HL-60/S4 treated with retinoic acid at 250 ng/mL for 4 days and 3 days (cell line): ENCODE measurements at regions not wholly inside any gene's neighbourhood (a gene's known extent, or its start where the extent isn't known, plus 50 kb on each side); places are given as distances from the start of the nearest gene placed in this dataset.

Experiments used
- in situ Hi-C: fragments of 300-500 bp; cut with MboI; formaldehyde crosslinking; loops from 2 replicates; pipeline ENCODE4 v1.7.0; 2022; ENCODE audit warnings: low sequenced_read_pairs

DNA sequence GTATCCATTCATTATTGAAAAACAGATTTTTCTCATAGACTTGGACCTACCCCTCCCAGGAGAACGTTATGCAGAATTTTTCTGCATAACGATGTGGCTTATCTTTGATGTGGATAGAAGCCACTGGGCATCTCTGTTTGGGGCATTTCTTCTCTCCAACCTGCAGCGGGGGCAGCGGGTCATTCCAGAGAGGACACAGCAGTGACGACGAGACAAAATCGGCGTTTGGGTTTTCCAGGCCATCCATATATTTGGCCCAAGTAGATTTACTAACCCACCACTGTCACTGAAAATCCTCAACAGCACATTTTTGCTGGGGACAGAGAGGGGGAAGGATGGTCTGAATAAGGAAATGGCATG is 299.3 kb upstream of the PITRM1 start:
- in situ Hi-C loops, result no loop called here

- in situ Hi-C loops, result no loop called here
These were observed 298.9 kb upstream of the PITRM1 start for GRCh38 chr10:3471472-3471871.

GRCh38 chr10:3470191-3470590 is 297.6 kb upstream of the PITRM1 start:
- in situ Hi-C loops, result no loop called here

GRCh38 chr10:3469639-3470020 is 297.0 kb upstream of the PITRM1 start:
- in situ Hi-C loops, result no loop called here

DNA sequence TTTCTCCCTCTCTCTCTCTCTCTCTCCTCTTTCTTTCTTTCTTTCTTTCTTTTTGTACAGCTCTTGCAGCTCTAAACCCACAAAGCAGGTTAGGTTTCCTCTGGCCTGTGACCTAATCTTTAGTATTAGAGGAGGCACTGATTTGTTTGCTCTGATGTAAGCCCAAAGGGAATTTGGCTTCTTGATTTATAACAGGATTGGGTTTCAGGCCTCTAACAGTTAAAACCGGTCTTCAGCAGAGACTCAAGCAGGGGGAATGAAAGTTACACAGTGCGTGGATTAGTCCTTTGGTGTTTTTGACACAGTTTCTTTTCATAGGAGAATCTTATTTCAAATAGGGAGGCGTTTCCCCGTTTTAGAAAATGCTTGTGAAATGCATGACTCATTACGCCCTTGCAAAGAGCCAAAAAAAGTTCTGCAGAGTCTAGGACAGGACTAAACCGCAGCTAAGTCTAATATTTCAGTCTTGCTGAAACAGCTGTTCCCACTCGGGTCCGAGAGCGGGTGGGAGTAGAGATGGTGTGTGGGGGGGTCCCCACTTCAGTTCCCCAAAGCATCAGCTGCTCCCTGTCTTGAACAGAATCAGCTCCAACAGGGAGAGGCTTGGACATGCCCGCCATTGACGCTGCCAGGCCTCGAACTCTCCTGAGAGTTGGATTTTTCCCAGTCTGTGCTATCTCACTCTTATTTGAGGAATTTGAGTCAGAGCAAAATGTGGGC is 296.5 kb upstream of the PITRM1 start:
- in situ Hi-C loops, result no loop called here

DNA sequence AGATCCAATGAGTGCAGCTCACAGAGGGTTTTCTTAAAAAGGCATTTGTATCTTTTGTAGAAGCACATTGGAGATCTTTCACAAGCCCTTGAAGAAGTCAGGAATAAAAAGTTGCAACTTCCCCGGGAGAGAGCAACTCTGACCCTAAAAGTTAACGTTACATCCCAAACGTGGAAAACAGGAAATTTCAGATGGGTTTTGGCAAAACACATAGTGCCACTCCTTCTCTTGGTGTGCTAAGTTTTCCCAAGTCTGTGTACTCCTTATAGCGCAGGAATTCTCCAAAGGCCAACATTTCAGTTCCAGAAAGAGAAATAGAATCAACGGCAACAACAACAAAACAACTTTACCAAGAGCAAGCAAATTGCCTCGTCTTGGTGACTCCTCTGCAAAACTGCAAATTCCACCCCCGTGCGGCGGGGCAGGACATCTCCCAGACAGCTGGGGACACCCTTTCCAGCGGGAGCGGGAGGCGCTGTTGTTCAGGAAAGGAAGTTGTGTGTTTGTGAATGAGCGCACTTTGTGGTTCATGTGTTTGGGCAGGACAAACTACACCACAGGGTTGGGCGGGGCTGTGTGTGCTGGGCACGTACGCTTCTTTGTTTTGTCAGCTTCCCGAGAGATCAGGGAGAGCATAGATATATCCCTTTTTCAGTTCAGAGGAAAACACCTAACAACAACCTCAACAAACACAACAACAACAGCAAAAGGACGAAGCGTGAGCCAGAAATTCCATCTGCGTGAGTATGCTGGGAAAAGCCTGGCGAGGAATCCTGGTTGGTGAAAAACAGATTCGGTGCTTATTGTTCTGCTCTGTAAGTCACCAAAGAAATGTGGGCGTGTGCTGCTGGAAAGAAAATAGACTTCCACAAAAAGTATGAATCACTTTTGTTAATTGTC is 294.7 kb upstream of the PITRM1 start:
- in situ Hi-C loops, result no loop called here

DNA sequence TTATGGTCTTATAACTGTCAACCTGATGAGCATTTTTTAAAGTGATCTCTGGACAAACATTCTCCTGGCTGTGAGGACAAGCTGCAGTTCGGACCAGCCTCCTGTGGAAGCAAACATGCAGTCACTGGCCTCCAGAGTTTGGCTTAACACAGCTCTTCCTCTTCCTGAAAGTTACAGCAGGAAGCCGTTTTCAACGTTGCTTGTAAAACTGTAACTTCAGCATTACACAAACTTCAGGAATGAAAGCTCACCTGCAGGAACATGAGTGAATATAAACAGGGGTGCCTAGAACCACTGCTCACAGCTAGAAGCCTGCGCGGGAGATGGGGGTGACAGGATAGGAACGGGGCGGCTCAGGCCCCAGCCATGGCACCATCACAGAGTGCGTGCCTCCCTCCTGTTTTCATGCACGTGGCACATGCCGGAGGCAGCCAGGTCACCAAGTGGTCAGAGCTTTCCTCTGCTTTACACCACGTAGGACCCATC is 292.9 kb upstream of the PITRM1 start:
- in situ Hi-C loops, result no loop called here

GRCh38 chr10:3464760-3465405 is 292.3 kb upstream of the PITRM1 start:
- in situ Hi-C loops, result no loop called here

DNA sequence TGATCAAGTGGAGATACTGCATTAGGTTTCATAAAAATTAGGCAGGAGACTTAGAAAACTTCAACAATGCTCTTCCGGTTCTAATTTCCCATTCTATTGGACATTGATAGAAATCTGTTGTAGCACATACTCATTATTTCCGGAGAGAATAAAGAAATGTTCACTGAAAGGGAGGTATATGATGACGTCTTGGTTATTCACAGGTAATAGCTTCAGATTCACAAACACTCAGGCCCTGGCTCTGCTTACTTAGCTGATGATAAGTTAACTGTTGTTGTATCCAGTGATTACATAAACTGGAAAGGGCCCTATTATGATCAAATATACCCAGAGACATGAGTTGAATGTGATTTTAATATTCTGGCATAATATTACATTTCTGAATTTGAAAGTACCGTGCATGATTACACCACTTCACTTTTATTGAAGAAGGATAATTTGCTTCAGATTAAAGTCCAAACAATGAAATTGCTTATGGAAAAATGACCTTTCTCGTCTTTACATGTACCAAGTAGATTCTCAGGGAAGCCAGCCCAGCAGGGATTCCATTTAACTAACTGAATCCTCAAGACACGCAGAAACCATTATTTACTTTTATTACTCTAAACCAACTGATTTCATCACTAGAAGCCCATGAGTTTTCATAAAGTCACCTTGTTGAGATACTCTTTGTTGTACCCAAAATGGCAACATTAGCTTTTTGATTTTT is 288.0 kb upstream of the PITRM1 start:
- in situ Hi-C loops, result no loop called here

DNA sequence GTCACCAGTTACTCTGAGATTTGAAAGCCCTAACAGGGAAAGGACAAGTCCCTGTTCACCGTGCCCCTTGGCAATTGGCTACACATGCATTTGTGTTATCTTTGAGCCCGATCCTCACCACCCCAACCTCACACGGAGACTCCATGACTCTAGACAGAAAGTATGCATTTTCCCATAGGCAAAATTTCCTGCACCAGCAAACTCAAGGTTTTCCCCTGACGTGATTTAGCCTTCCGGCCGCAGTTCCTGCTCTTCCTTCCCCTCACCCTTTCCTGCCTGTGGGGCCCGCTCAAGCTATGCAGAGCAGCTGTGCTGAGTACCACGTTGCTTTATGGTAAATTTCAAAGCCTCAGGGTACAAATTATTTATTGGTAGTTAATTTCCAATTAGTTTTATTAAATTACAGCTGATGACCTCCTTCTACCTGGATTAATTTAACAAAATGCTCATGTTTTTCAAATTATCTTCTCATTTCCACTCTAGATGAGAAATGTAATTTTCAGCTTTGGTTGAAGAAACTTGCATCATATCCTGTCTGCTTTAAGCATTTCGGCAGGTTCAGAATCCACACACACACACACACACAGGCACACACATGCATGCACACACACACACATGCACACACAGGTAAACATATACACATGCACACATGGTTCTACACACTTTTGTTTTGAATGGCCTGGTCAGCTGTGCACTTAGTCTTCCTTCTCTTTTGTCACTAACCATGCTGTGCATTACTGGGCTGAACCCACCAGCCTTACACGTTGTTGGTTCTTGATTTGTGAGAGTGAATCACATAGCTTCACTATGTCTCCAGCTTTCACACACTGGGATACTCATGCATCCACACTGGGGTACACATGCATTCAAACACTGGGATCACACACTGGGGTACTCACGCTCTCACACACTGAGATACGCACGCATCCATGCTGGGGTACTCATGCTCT is 283.1 kb upstream of the PITRM1 start:
- in situ Hi-C loops, result no loop called here

DNA sequence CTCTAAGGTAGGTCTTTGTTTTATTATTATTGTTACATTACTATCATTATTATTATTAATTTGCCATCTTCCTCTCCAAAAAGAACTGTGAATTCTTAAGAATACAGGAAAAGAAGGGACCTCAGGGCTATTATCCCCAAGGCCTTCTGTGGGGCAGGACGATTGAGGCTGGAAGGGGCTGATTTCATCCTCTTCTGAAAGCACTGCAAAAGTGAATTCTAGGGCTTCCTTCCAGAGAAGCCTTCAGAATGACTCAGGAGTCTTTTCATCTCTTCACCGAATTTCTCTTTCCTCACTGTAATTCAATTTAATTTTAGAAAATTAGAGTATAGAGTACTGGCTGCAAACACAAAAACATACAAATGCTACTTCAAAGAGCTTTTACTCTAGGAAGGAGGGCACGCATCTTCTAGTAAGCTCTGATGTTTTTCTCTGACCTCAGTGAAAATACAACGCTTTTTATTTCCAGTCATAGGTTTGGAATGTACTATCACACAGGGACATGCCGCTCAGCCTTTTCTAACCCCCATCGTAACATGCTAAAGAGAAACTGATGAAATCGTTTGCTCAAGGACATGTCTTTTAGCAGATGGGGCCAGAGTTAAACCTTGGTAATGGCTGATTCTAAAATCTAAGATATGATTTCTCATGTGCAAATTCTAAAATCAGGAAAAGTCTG is 280.2 kb upstream of the PITRM1 start:
- in situ Hi-C loops, result no loop called here

GRCh38 chr10:3452173-3452626 is 279.6 kb upstream of the PITRM1 start:
- in situ Hi-C loops, result no loop called here

- in situ Hi-C loops, result no loop called here
These were observed 279.1 kb upstream of the PITRM1 start for GRCh38 chr10:3451516-3452172.

- in situ Hi-C loops, result no loop called here
These were observed 273.6 kb upstream of the PITRM1 start for GRCh38 chr10:3446221-3446620.

GRCh38 chr10:3445648-3446047 is 273.1 kb upstream of the PITRM1 start:
- in situ Hi-C loops, result no loop called here

- in situ Hi-C loops, result no loop called here
These were observed 269.9 kb upstream of the PITRM1 start for GRCh38 chr10:3442451-3442990.

- in situ Hi-C loops, result no loop called here
These were observed 266.6 kb upstream of the PITRM1 start for GRCh38 chr10:3439183-3439582.

- in situ Hi-C loops, result no loop called here
These were observed 266.0 kb upstream of the PITRM1 start for GRCh38 chr10:3438606-3439005.
